Stomach (tissue), 4 donors: ENCODE measurements at regions not wholly inside any gene's neighbourhood (a gene's known extent, or its start where the extent isn't known, plus 50 kb on each side); places are given as distances from the start of the nearest gene placed in this dataset.

Source experiments
- EP300 ChIP-seq: sonication (generic); formaldehyde crosslinking; IDR thresholded peaks from one replicate; pipeline ENCODE4 v1.6.1; 2017; ENCODE audit warnings: antibody characterized with exemption
- POLR2A ChIP-seq, 4 donors: fragments of 450-650 bp; IDR thresholded peaks; one replicate each; pipeline ENCODE4 v1.6.1; 2016; ENCODE audit warnings: antibody characterized with exemption in 4 of 4, control low read depth in 2 of 4, mild to moderate bottlenecking in 1 of 4, moderate library complexity in 1 of 4
- POLR2AphosphoS5 ChIP-seq, 3 donors: sonication (generic); formaldehyde crosslinking; IDR thresholded peaks; one replicate each; pipeline ENCODE4 v1.6.1; 2016; ENCODE audit warnings: antibody characterized with exemption in 3 of 3
- TF ChIP-seq, protein P1 (sequence below), 7 experiments: fragments of 450-650 bp in 4 of 7; fragments of 200-600 bp in 3 of 7; sonication (generic) in 3 of 7; IDR thresholded peaks; one replicate each; pipeline ENCODE4 v1.5.1; 2016 to 2019; ENCODE audit warnings: antibody characterized with exemption in 7 of 7, control low read depth in 2 of 7, mild to moderate bottlenecking in 1 of 7

DNA sequence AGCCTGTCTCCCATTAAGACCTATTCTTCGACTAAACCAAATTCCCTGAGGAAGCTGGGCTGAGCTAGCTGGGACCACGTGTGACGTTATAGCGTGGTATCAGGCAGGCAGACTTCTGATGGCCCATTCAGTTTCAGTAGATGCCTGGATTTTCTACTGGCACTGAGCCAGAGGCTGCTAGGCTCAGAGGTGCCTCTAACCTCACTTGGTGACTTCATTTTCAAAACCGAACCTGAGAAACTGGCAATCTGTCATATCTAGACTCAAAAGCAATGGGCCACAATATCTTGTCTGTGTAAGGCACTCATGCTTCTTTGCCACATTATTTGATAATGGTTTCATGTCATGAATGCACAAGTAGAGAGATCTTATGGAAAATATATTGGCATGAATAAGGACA lies 352.1 kb upstream of the AZI2 start:
- TF ChIP-seq, protein P1, sequence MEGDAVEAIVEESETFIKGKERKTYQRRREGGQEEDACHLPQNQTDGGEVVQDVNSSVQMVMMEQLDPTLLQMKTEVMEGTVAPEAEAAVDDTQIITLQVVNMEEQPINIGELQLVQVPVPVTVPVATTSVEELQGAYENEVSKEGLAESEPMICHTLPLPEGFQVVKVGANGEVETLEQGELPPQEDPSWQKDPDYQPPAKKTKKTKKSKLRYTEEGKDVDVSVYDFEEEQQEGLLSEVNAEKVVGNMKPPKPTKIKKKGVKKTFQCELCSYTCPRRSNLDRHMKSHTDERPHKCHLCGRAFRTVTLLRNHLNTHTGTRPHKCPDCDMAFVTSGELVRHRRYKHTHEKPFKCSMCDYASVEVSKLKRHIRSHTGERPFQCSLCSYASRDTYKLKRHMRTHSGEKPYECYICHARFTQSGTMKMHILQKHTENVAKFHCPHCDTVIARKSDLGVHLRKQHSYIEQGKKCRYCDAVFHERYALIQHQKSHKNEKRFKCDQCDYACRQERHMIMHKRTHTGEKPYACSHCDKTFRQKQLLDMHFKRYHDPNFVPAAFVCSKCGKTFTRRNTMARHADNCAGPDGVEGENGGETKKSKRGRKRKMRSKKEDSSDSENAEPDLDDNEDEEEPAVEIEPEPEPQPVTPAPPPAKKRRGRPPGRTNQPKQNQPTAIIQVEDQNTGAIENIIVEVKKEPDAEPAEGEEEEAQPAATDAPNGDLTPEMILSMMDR (IDR thresholded peaks at IDR 0.05): no peak
- TF ChIP-seq EP300 (no peak), POLR2A (IDR thresholded peaks at IDR 0.05) (no peak), POLR2AphosphoS5 (IDR thresholded peaks at IDR 0.05) (no peak)
